Smooth muscle cell (in vitro differentiated cells): ENCODE measurements at regions not wholly inside any gene's neighbourhood (a gene's known extent, or its start where the extent isn't known, plus 50 kb on each side); places are given as distances from the start of the nearest gene placed in this dataset.

ENCODE experiments used
- DNase-seq: peaks from one replicate; lab custom pipeline; 2025; ENCODE audit not compliant: unreplicated experiment; lab: John Stamatoyannopoulos, UW
- H2AFZ ChIP-seq: fragments of 200-600 bp; sonication (generic); 2 replicates; pipeline ENCODE4 v1.6.0; 2016; ENCODE audit warnings: antibody characterized with exemption, low read depth, mild to moderate bottlenecking
- H3F3A ChIP-seq: fragments of 200-600 bp; sonication (generic); 2 replicates; pipeline ENCODE4 v1.6.0; 2017; ENCODE audit warnings: antibody characterized with exemption, low read depth
- H3K27ac ChIP-seq: fragments of 200-600 bp; sonication (generic); 2 replicates; pipeline ENCODE4 v1.5.1; 2016; ENCODE audit warnings: low read depth, mild to moderate bottlenecking
- H3K27me3 ChIP-seq: fragments of 200-600 bp; sonication (generic); 2 replicates; pipeline ENCODE4 v1.6.1; 2016; ENCODE audit warnings: low read depth, mild to moderate bottlenecking
- H3K36me3 ChIP-seq: fragments of 200-600 bp; sonication (generic); 2 replicates; pipeline ENCODE4 v1.5.1; 2016; ENCODE audit warnings: low read depth
- H3K4me1 ChIP-seq: fragments of 200-600 bp; sonication (generic); 2 replicates; pipeline ENCODE4 v1.5.1; 2016; ENCODE audit warnings: low read depth
- H3K4me2 ChIP-seq: fragments of 200-600 bp; sonication (generic); 2 replicates; pipeline ENCODE4 v1.6.0; 2016; ENCODE audit warnings: mild to moderate bottlenecking
- H3K4me3 ChIP-seq: fragments of 200-600 bp; sonication (generic); 2 replicates; pipeline ENCODE4 v1.5.1; 2016; ENCODE audit warnings: mild to moderate bottlenecking
- H3K79me2 ChIP-seq: fragments of 200-600 bp; sonication (generic); 2 replicates; pipeline ENCODE4 v1.6.0; 2016; ENCODE audit warnings: low read depth, mild to moderate bottlenecking
- H3K9ac ChIP-seq: fragments of 200-600 bp; sonication (generic); 2 replicates; pipeline ENCODE4 v1.6.0; 2016; ENCODE audit warnings: low read depth
- H3K9me3 ChIP-seq: fragments of 200-600 bp; sonication (generic); replicated peaks from 2 replicates; pipeline ENCODE4 v1.5.1; 2016; ENCODE audit warnings: low read depth
- H4K20me1 ChIP-seq: fragments of 200-600 bp; sonication (generic); 2 replicates; pipeline ENCODE4 v1.6.0; 2016; ENCODE audit warnings: low read depth
- CTCF ChIP-seq: fragments of 200-600 bp; sonication (generic); IDR thresholded peaks from 2 replicates; pipeline ENCODE4 v1.5.1; 2017; ENCODE audit warnings: borderline replicate concordance, mild to moderate bottlenecking, antibody characterized with exemption; ENCODE audit not compliant: insufficient read depth, poor library complexity, severe bottlenecking
- WGBS: methylation state at CpG from one replicate; pipeline ENCODE4 v1.1.7; 2016; ENCODE audit warnings: low lambda C conversion rate; 5-methylcytosine and 5-hydroxymethylcytosine counted together

DNA sequence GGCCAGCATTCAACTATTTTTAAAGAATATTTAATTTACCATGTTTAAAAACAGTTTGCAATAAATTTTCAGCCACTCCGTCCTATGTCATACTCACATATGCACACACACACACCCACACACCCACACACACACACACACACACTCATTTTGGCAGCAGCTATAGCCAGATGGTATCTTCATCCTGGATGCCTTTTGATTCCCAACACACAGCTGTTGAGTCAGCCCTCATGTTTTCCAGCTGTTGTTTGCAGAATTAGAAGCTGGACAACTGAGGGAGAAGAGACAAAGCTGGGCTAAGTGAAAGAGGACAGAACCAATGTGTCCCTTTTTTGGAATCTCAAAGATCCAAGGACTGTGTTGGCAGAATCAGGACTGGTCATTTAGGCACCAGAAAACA is 80.0 kb upstream of the EGLN3 start:
- Histone ChIP-seq H3K4me1 (peaks cover 9% of the 10 kb centered on the region), H3K27ac (no peak overlapping the region), H2AFZ (no peak overlapping the region), H3K9me3 (no peaks in the 10 kb centered on the region), H3K4me2 (peak overlapping the region; percentile 52), H4K20me1 (no peaks in the 10 kb centered on the region), H3K4me3 (no peak overlapping the region), H3K9ac (no peak overlapping the region), H3K79me2 (no peaks in the 10 kb centered on the region), H3K36me3 (no peaks in the 10 kb centered on the region), H3F3A (no peaks in the 10 kb centered on the region), H3K27me3 (no peaks in the 10 kb centered on the region)
- TF ChIP-seq CTCF = no peak
- 35% methylated on average over 1 of the region's 1 CpG for WGBS
- DNase-seq = no peak

GRCh38 chr14:34029921-34030334 is 79.1 kb upstream of the EGLN3 start:
- no peak overlapping the region for H3K4me3 ChIP-seq
- no peak for TF ChIP-seq CTCF
- H3K9me3 ChIP-seq = no peaks in the 10 kb centered on the region
- H3K36me3 ChIP-seq = no peaks in the 10 kb centered on the region
- no peak overlapping the region for H3K27ac ChIP-seq
- 32% methylated on average over 6 of the region's 6 CpGs for WGBS
- peaks cover 9% of the 10 kb centered on the region for H3K4me1 ChIP-seq
- H3K9ac ChIP-seq = no peak overlapping the region
- H3K4me2 ChIP-seq = peak overlapping the region; percentile 52
- no peaks in the 10 kb centered on the region for H3K79me2 ChIP-seq
- H2AFZ ChIP-seq = no peak overlapping the region
- H3F3A ChIP-seq = no peaks in the 10 kb centered on the region
- H4K20me1 ChIP-seq = no peaks in the 10 kb centered on the region
- H3K27me3 ChIP-seq = no peaks in the 10 kb centered on the region
- no peak for DNase-seq

- H3K36me3 ChIP-seq = no peaks in the 10 kb centered on the region
- H3F3A ChIP-seq = no peaks in the 10 kb centered on the region
- H3K9ac ChIP-seq = no peak overlapping the region
- no peak for TF ChIP-seq CTCF
- H3K4me3 ChIP-seq = no peak overlapping the region
- H3K9me3 ChIP-seq = no peaks in the 10 kb centered on the region
- no peaks in the 10 kb centered on the region for H4K20me1 ChIP-seq
- H3K4me1 ChIP-seq = peaks cover 9% of the 10 kb centered on the region
- no peaks in the 10 kb centered on the region for H3K79me2 ChIP-seq
- H3K4me2 ChIP-seq = no peak overlapping the region
- H3K27ac ChIP-seq = no peak overlapping the region
- 94% methylated on average over 6 of the region's 6 CpGs for WGBS
- no peak overlapping the region for H2AFZ ChIP-seq
- no peak for DNase-seq
- H3K27me3 ChIP-seq = peaks cover 12% of the 10 kb centered on the region
Measured at GRCh38 chr14:34027990-34028495, 77.2 kb upstream of the EGLN3 start.
